IPS-18a (cell line): ENCODE measurements at regions not wholly inside any gene's neighbourhood (a gene's known extent, or its start where the extent isn't known, plus 50 kb on each side); places are given as distances from the start of the nearest gene placed in this dataset.

Experiments
- H3K27ac ChIP-seq: one replicate; pipeline ENCODE4 v1.5.1; 2013; ENCODE audit warnings: low read length
- H3K27me3 ChIP-seq: one replicate; pipeline ENCODE4 v1.6.1; 2013; ENCODE audit warnings: mild to moderate bottlenecking, low read length; ENCODE audit not compliant: control insufficient read depth, insufficient read depth
- H3K36me3 ChIP-seq: one replicate; pipeline ENCODE4 v1.6.1; 2013; ENCODE audit warnings: low read depth, low read length; ENCODE audit not compliant: control insufficient read depth
- H3K4me1 ChIP-seq: one replicate; pipeline ENCODE4 v1.6.1; 2013; ENCODE audit warnings: low read depth, low read length; ENCODE audit not compliant: control insufficient read depth
- H3K4me3 ChIP-seq: one replicate; pipeline ENCODE4 v1.5.1; 2013; ENCODE audit warnings: low read length
- H3K9ac ChIP-seq: one replicate; pipeline ENCODE4 v1.6.1; 2013; ENCODE audit warnings: mild to moderate bottlenecking, low read length, moderate library complexity
- H3K9me3 ChIP-seq: one replicate; pipeline ENCODE4 v1.6.1; 2013; ENCODE audit warnings: low read depth, low read length; ENCODE audit not compliant: control insufficient read depth

DNA sequence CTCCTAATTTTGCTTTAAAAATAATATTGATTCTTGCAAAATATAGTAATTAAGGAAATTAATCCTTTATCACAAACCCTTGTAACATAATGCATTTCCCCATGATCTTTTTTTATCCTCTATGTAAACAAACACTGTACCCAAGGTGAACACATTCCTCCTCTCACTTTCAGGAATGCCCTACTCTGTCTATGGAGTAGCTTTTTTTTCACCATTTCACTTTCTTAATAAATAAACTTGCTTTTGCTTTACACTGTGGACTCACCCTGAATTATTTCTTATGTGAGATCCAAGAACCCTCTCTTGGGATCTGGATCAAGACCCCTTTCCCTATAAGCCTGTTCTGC lies 90.5 kb upstream of the LRRN1 start:
- Histone ChIP-seq H3K27ac (no peak overlapping the region), H3K4me3 (no peak overlapping the region), H3K9me3 (no peaks in the 10 kb centered on the region), H3K9ac (no peak overlapping the region), H3K27me3 (no peaks in the 10 kb centered on the region), H3K4me1 (peaks cover 43% of the 10 kb centered on the region), H3K36me3 (no peaks in the 10 kb centered on the region)

DNA sequence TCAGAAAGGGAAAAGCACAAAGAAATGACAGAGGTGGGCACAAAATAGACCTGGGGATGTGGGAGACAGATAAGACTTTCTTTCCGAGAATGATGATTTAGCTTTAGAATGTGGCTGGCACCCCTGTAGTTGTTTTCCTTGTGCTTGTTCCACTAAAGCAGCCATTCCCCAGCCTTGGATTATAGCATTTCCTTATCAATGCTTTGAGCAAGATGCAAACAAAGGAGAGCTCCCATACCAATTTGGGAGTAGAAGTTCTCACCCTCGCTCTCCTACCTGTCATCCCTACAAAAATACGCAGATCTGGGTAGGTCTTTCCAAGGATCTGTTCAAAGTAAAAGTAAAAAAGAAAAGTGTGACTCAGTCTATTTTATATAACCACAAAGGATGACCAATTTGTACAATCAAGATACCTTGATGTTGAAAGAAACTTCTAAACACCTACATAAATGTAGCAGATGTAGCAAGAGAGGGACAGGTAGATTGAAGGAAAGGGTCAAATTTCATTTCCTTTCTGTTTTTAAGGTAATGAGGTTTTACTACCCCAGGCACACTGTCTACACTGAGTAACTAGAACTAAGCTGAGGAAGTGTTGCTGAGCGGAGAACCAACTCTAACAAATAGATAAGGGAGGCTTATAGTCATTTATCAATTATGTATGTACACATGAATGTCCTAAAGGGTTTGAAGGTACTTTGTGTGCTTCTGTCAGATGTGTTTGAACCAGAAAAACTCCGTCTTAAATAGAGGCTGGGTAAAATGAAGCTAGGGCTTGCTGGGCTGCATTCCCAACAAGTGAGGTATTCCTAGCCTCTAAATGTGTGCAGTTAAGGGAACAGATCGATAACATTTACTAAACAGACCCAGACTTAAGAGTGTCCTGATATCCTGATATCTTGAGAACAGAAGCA lies 91.1 kb upstream of the LRRN1 start:
- Histone ChIP-seq H3K27ac (no peak overlapping the region), H3K9me3 (no peaks in the 10 kb centered on the region), H3K9ac (no peak overlapping the region), H3K4me1 (peaks cover 43% of the 10 kb centered on the region), H3K27me3 (no peaks in the 10 kb centered on the region), H3K36me3 (no peaks in the 10 kb centered on the region), H3K4me3 (peak overlapping the region; percentile 2)

DNA sequence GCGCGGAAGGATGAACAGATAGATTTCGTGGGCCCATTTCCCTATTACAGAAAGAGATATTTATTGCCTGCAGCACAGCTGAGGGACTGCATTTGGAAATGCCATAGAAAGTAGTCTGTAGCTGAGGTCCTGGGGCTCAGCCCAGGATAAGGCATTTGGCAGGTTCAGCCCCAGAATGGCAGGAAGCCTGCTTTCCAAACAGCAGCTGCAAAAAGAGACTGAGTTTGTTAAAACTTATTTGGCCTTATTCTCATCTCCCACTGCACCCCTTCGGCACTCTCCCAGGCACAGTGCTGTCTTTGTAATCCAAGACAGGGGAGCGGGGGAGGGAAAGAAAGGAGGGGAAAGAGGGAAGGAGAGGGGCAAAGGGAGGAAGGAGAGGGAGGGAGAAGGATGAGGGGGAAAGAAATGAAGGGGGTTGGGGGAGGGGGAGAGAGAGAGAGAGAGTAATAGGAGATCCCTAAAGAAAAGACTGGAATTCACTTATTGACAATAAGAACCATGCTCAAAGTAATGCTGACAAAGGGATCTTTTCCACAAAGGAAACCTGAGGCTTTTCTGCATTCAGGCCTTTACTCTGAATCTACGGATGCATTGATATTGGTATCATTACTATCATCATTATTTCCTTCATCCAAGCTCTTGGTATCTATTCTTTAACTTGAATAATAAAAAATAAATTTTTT lies 94.0 kb upstream of the LRRN1 start:
- Histone ChIP-seq H3K9ac (no peak overlapping the region), H3K9me3 (no peaks in the 10 kb centered on the region), H3K27ac (no peak overlapping the region), H3K36me3 (no peaks in the 10 kb centered on the region), H3K4me3 (no peak overlapping the region), H3K27me3 (no peaks in the 10 kb centered on the region), H3K4me1 (peaks cover 49% of the 10 kb centered on the region)

DNA sequence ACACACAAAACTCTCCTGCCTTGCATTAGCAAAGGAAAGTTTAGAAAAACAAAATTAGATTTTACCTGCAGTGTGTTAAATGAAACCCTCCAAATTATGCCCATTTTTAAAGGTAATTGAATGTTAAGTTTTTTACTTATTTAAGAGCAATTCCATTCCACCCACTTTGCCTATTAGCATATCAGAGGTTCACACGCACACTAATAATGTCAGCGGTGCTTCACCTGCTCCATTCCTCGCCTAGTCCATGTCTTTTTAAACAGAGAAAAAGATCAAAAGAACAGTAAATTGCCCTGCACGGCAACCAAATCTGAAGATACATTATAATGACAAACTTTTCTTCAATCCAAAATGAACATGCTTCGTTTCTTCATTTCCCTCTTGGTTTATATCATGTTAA lies 97.3 kb upstream of the LRRN1 start:
- H3K9me3 ChIP-seq = no peaks in the 10 kb centered on the region
- H3K27ac ChIP-seq = no peak overlapping the region
- no peaks in the 10 kb centered on the region for H3K27me3 ChIP-seq
- H3K4me1 ChIP-seq = peaks cover 24% of the 10 kb centered on the region
- H3K9ac ChIP-seq = no peak overlapping the region
- H3K36me3 ChIP-seq = no peaks in the 10 kb centered on the region
- H3K4me3 ChIP-seq = no peak overlapping the region

DNA sequence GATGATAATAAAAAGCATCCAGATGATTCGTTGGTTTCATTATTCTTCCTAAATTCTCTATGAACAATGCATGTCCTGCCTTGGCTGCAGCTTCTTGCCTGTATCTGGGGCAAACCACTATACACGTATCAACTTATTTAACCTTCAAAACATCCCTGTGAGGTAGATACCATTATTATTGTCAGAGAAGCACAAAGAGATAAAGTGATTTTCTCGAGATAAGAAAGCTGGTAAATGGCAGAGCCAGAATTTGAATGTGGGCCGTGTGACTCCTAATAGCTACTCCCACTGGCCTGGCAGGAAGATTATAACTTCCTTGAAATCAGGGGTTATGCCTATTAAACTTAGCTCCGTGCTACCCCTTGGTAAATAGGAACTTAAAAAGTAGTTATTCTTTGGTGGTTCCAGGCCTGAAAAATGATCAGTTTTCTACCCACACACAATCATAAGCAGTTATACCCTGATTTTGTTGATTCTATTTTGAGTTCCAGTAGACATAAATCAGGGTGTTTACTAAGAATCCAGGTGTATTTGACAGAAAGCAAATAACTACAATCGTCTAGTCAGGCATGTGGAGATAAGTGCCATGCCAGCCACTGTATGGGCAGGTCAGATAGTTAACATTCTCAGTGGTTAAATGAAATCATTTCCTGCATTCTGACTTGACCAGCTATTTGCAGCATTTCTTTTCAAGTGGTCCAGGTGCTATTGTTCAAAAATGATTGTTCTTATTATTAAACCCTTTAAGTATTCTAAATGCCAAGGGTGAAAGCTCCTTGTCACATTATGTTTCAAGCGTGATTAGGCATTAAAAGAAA lies 99.2 kb upstream of the LRRN1 start:
- Histone ChIP-seq H3K36me3 (no peaks in the 10 kb centered on the region), H3K4me1 (peaks cover 10% of the 10 kb centered on the region), H3K27me3 (no peaks in the 10 kb centered on the region), H3K4me3 (no peak overlapping the region), H3K27ac (no peak overlapping the region), H3K9ac (no peak overlapping the region), H3K9me3 (no peaks in the 10 kb centered on the region)

DNA sequence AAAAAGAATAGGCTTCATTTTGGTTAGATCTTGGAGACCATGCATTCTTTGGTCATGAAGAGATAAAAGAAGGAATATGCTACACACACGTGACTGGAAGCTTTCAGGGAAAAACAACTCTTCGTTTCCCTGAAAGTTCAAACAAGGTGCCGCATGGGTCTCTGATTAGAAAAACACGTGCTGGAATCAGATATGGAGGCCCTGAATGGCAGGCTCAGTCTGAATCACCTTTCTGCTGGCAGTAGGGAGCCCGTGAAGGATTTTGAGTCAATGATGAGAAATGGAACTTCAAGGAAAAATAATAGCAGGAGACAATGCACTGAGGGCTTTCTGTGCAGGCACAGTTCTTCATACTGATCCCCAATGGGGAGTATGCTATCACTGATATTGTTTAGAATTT lies 99.8 kb upstream of the LRRN1 start:
- H3K9me3 ChIP-seq = no peaks in the 10 kb centered on the region
- no peak overlapping the region for H3K27ac ChIP-seq
- peaks cover 6% of the 10 kb centered on the region for H3K4me1 ChIP-seq
- H3K9ac ChIP-seq = no peak overlapping the region
- no peaks in the 10 kb centered on the region for H3K27me3 ChIP-seq
- no peaks in the 10 kb centered on the region for H3K36me3 ChIP-seq
- no peak overlapping the region for H3K4me3 ChIP-seq

DNA sequence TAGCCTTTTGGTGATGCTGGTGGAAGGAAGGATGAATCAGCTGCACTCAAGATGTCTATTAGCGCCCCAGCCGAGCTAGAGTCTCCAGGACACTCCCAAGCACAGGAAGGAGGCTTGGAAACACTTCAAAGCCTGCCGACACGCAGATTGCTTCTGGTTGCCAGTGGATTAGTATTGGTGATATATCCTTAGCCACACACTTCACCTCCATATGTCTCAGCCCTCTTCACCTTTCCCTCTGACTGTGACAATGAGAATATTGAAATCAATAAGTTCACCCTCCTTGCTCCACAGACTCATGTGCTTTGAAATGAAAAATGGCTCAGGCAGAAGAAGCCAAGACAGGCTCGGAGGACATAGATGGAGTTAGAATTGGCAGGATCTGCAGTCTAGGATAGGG lies 102.9 kb upstream of the LRRN1 start:
- Histone ChIP-seq H3K27ac (no peak overlapping the region), H3K4me3 (no peak overlapping the region), H3K9me3 (no peaks in the 10 kb centered on the region)

DNA sequence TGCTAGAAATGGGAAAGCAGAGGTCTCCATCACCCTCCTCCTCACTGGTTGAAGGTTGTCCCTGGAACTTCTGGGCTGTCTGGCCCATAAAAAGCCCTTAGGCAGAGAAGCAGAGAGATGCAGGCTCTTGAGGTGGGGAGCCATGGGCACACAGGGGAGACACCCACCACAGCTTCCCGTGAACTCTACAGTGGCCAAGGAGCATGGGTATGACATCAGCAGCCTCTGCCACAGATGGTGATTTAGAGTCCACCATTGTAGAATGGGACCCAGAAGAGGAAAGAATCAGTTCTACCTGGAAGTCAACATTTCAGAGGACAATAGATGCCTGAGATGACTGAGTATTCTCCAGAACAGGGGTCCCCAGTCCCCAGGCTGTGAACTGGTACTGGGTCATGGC lies 105.6 kb upstream of the LRRN1 start:
- H3K36me3 ChIP-seq = no peaks in the 10 kb centered on the region
- H3K4me1 ChIP-seq = no peaks in the 10 kb centered on the region
- no peak overlapping the region for H3K27ac ChIP-seq
- no peaks in the 10 kb centered on the region for H3K9me3 ChIP-seq
- H3K27me3 ChIP-seq = no peaks in the 10 kb centered on the region
- no peak overlapping the region for H3K9ac ChIP-seq
- H3K4me3 ChIP-seq = no peak overlapping the region

More for the DNA sequence above, 102.9 kb upstream of the LRRN1 start:
- Histone ChIP-seq H3K36me3 (no peaks in the 10 kb centered on the region), H3K27me3 (no peaks in the 10 kb centered on the region), H3K9ac (no peak overlapping the region), H3K4me1 (peaks cover 2% of the 10 kb centered on the region)

DNA sequence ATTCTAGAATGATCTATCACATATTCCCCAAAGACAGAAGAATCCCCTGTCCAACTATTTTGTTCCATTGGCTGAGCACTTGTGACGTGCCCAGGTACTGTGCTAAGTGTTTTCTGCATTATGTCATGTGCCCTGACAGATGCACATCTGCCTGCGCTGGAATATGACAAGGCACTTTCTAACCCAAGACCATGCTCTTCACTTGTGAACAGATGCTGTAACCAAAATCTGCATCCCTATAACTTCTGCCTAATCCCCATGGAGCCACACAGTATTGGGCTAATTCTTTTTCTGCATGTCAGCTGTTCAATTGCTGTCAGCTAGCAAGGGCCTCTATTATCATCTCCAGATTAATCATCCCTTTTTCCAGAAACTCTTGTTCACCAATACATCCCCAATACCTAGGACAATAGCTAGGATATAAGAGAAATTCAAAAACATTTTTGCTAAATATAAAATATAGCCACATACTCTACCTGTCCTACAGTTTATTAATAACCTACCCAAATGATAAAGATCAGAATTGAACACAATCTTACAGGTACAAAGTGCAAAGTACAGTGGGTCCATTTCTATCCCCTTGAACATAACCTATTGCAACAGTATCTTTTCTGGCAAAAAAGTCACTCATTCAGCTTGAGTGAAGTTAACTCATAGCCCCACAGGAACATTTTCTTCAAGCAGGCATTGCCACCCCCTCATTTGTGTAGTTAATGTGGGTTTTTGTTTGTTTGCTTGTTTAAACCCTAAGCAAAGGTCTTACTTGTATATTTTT lies 109.4 kb upstream of the LRRN1 start:
- no peaks in the 10 kb centered on the region for H3K4me1 ChIP-seq
- no peaks in the 10 kb centered on the region for H3K27me3 ChIP-seq
- no peaks in the 10 kb centered on the region for H3K36me3 ChIP-seq
- H3K4me3 ChIP-seq = no peak overlapping the region
- H3K9ac ChIP-seq = no peak overlapping the region
- H3K9me3 ChIP-seq = no peaks in the 10 kb centered on the region
- no peak overlapping the region for H3K27ac ChIP-seq

DNA sequence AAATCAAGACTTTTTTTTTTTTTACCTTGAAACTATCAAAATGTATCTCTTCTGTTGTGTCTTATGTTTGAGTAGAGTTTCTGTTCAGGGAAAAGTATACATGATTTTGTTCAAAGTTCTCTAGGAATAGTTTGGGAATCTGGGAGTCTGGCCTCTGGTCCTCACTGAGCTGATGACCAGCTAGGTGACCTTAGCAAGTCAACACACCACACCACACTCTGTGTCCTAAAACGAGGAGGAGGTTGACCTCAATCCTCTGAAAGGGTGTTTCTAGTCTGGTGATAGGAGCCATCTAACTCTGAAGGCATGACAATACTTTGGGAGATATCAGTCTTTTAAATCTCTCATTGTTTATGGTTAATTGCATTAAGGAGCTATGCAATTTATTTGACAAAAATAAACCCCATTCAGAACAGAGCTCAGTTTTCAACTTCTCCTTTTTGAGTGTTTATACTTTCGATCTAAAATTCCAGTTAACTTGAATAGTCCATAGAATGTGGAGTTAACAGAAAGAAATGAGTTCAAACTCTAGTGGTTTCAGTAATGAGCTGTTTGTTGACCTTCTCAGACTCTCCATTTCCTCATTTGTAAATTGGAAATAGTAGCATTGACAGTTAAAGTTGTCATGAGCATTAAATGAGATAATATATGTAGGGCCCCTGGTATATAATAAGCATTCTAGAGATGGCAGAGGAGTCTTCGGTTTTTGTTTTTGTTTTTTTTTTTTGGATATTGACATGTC lies 112.2 kb upstream of the LRRN1 start:
- Histone ChIP-seq H3K9me3 (no peaks in the 10 kb centered on the region), H3K9ac (no peak overlapping the region), H3K4me1 (no peaks in the 10 kb centered on the region), H3K27me3 (no peaks in the 10 kb centered on the region), H3K36me3 (no peaks in the 10 kb centered on the region), H3K27ac (no peak overlapping the region), H3K4me3 (no peak overlapping the region)
